Activated naive CD4-positive, alpha-beta T cell treated with anti-CD3 and anti-CD28 coated beads, Interleukin-2, amount 50 U/mL, for 72 hours (primary cell): ENCODE measurements at regions not wholly inside any gene's neighbourhood (a gene's known extent, or its start where the extent isn't known, plus 50 kb on each side); places are given as distances from the start of the nearest gene placed in this dataset.

ENCODE experiments used
- ATAC-seq, 2 donors: fragments of 150-1000 bp; cut with Tn5 transposase; 2 replicates each; pipeline ENCODE4 v1.10.0; 2021; ENCODE audit warnings: mild to moderate bottlenecking in 2 of 2, moderate library complexity in 2 of 2
- DNase-seq, 2 donors: peaks; one replicate each; pipeline ENCODE4 v3.0.0; 2021 to 2022; ENCODE audit warnings: low spot score in 2 of 2
- H3K27ac Mint-ChIP-seq, 2 donors: one replicate each; pipeline ENCODE4 v1.8.0; 2022; ENCODE audit warnings: mild to moderate bottlenecking in 2 of 2, mixed read lengths in 2 of 2
- H3K36me3 Mint-ChIP-seq, 2 donors: one replicate each; pipeline ENCODE4 v1.8.0; 2022; ENCODE audit warnings: mixed read lengths in 2 of 2
- H3K9me3 Mint-ChIP-seq, 2 donors: one replicate each; pipeline ENCODE4 v1.8.0; 2022; ENCODE audit warnings: mixed read lengths in 2 of 2

DNA sequence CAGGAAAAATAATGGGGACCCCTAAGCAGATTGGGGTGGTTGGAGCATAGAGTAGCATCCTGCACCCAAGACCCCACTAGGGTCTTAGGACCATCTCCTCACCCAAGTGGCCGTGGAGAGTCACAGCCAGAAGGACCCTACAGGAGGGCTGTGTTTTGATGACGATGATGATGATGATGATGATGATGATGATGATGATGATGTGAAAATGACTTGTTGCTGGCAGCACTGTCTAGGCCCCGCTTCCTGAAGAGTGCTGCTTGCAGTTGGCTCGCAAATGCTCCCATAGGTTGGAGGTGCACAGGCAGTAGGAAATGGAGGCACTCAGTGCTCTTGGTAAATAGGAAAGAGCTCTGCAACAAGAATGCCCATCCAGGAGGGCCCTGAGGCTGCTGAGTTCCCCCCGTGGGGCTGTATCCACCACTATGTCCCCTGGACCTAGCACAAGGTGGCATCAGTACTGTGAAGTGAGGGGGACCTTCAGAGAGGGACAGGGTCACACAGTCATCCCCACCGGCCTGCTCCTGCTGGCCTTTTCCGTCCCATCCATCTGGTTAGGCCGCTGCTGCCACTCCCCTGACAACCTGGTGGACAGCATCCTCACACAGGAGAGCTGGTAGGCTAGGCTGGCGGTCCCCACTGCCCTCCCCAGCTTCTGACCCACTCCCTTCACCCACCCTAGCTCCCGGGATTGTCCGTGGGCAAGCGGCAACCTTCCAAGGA lies 139.6 kb downstream of the FOXD2 start:
- no peak overlapping the region for H3K27ac Mint-ChIP-seq
- ATAC-seq (no peak), DNase-seq (no peak)
- no peaks in the 10 kb centered on the region for H3K9me3 Mint-ChIP-seq
- H3K36me3 Mint-ChIP-seq, result no peaks in the 10 kb centered on the region

GRCh38 chr1:47578026-47578720 lies 140.3 kb downstream of the FOXD2 start:
- Mint-ChIP-seq H3K36me3 (no peaks in the 10 kb centered on the region), H3K27ac (no peak overlapping the region), H3K9me3 (no peaks in the 10 kb centered on the region)
- ATAC-seq (no peak), DNase-seq (no peak)

DNA sequence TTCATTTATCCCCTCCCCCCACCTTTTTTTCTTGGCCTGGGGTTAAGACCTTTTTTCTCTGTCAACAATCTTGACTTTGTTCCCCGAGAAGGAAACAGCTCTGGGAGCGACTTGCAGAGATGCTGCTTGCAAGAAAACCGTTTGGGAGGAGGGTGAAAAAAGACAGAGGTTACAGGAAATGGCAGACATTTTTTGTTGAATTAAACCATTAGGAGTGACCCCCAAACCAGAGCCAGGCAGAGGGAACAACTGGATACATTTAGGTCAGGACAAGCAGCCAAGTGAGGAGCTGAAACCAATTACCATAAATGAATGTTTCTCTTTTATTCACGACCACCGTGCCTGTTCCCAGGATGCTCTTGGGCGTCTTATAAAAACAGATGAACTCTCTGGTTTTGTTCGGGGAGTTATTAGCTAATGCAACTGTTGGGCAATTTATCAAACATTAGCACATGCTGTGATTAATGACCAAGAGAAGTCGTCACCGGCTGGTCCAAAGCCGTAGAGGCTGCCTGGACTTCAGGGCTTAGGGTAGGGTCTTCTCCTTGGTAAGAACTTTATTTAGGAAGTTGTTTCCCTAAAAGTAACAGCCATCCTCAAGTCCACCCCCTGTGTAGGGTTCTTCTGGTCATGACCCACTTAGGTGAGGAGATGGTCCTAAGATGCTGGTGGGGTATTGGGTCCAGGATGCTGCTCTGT lies 141.0 kb downstream of the FOXD2 start:
- Mint-ChIP-seq H3K27ac (no peak overlapping the region), H3K9me3 (no peaks in the 10 kb centered on the region), H3K36me3 (no peaks in the 10 kb centered on the region)
- DNase-seq, result no peak
- ATAC-seq, result no peak

DNA sequence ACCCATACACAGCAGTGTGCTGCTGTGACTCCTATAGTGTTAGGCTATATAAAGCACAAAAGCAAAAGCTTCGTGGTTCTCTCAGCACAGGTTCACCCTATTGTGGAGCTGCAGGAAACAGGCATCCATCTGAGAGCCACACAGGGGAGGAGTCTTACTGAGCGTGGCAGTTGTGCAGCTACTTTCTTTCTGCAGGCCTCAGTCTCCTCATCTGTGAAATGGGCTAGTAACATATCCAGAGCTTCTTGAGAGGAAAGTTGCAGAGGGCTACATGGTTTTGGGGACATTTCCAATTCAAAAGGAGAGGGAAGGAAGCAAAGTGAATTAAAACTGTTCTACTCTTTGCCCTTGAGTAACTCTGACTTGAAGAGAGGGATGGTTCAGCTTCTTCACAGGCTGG lies 142.0 kb downstream of the FOXD2 start:
- DNase-seq (no peak), ATAC-seq (no peak)
- Mint-ChIP-seq H3K9me3 (no peaks in the 10 kb centered on the region), H3K36me3 (no peaks in the 10 kb centered on the region), H3K27ac (no peak overlapping the region)

- no peak for ATAC-seq
- DNase-seq, result no peak
- no peaks in the 10 kb centered on the region for H3K36me3 Mint-ChIP-seq
- peak overlapping the region in 1 of 2 donors; percentile 29 for H3K27ac Mint-ChIP-seq
- H3K9me3 Mint-ChIP-seq, result no peaks in the 10 kb centered on the region
Observed at GRCh38 chr1:47580451-47580995, 142.7 kb downstream of the FOXD2 start.

GRCh38 chr1:47582891-47583608 lies 145.2 kb downstream of the FOXD2 start:
- DNase-seq (no peak), ATAC-seq (peak; percentile 9 to 51)
- no peak overlapping the region for H3K27ac Mint-ChIP-seq
- no peaks in the 10 kb centered on the region for H3K36me3 Mint-ChIP-seq
- H3K9me3 Mint-ChIP-seq, result no peaks in the 10 kb centered on the region

DNA sequence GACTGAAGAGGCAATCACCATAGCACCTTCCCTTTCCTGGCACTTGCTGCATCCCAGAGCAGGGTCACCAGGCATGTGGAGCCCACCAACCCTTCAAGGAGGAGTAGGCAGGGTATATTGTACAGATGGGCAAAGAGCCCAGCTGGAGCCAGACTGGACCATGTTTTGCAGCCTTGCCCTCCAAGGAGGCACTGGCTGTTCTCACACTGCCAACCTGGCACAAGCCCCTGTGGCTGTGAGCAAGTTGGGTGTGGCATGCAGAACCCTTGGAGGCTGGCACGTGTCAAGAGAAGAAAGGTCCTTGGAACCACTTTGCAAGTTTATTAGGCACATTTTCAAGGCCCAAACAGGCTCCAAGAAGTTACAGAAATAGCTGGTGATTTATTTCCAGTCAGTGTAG lies 146.4 kb downstream of the FOXD2 start:
- ATAC-seq, result no peak
- no peaks in the 10 kb centered on the region for H3K9me3 Mint-ChIP-seq
- no peaks in the 10 kb centered on the region for H3K36me3 Mint-ChIP-seq
- no peak overlapping the region for H3K27ac Mint-ChIP-seq
- DNase-seq, result no peak

GRCh38 chr1:47585141-47585902 lies 147.5 kb downstream of the FOXD2 start:
- no peak overlapping the region for H3K27ac Mint-ChIP-seq
- ATAC-seq, result no peak
- no peak for DNase-seq
- no peaks in the 10 kb centered on the region for H3K36me3 Mint-ChIP-seq
- H3K9me3 Mint-ChIP-seq, result no peaks in the 10 kb centered on the region

- H3K36me3 Mint-ChIP-seq, result no peaks in the 10 kb centered on the region
- no peaks in the 10 kb centered on the region for H3K9me3 Mint-ChIP-seq
- no peak overlapping the region for H3K27ac Mint-ChIP-seq
- ATAC-seq (no peak), DNase-seq (no peak)
Observed at GRCh38 chr1:47587891-47588582, 150.2 kb downstream of the FOXD2 start.

DNA sequence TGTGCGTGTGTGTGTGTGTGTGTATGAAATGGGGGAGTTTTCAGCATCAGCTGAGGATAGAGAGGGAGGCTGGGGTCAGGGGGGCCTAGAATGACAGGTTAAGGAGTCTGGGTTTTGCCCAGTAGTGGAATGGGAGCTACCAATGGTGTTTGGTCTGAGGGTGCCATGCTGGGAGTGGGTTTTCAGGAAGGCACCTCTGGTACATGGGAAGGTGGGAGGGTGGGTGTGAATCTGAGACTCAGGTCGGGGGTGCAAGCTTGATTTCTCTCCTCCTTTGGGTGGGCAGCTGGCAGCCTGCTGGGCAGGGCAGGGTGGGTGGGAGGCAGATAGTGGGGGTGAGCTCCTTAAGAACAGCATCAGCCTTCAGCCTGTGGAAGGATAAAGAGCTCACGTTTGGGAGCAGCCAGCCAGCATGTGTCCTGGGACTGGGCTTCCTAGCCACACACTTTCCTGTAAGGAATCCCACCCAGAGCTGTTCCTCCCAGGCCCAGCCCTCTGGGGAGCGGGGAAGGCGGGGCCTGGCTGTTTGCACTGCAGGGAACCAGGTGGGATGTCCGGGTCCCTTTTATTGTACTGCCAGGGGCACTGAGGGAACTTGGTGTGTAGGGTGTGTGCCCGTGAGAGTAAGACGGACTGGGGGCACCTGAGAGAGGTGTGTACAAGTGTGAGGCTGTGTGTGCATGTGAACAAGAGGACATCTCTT lies 152.8 kb downstream of the FOXD2 start:
- no peak for DNase-seq
- ATAC-seq, result no peak
- no peaks in the 10 kb centered on the region for H3K9me3 Mint-ChIP-seq
- peaks cover 0 to 5% of the 10 kb centered on the region in 2 donors for H3K36me3 Mint-ChIP-seq
- H3K27ac Mint-ChIP-seq, result no peak overlapping the region

- no peaks in the 10 kb centered on the region for H3K9me3 Mint-ChIP-seq
- no peak for DNase-seq
- no peak for ATAC-seq
Observed at GRCh38 chr1:47591801-47592200, 154.0 kb downstream of the FOXD2 start.

GRCh38 chr1:47592296-47593012 lies 154.6 kb downstream of the FOXD2 start:
- H3K9me3 Mint-ChIP-seq, result no peaks in the 10 kb centered on the region
- H3K36me3 Mint-ChIP-seq, result peaks cover 0 to 5% of the 10 kb centered on the region in 2 donors
- no peak for ATAC-seq
- H3K27ac Mint-ChIP-seq, result no peak overlapping the region
- no peak for DNase-seq

More at GRCh38 chr1:47591801-47592200, 154.0 kb downstream of the FOXD2 start:
- H3K27ac Mint-ChIP-seq, result no peak overlapping the region
- H3K36me3 Mint-ChIP-seq, result peaks cover 0 to 5% of the 10 kb centered on the region in 2 donors

DNA sequence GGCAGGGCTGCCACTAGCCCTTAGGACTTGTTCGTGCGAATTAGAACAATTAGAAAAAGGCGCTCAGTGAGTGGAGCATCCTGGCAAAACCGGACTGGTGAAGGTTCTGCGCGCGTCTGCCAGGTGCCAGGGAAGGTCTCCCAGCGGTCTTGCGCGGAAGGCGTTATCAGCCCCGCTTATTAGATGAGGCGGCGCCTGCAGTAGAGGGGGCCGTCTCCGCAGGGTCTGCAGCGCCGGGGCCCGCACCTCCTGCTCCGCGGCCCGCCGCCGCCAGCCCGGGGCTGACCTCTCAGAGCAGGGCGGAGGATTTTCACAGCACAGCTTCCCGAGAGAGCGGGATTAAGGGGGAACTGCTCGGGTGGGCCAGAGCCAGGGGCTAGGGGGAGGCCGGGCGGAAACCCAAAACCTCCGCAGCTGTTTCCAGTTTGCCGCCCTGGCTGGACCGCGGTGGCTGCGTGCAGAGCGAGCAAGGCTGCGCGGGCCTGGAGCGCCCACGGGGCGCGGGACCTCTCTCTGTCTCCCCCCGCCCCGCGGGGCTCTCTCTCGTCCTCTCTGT lies 155.2 kb downstream of the FOXD2 start:
- Mint-ChIP-seq H3K36me3 (peaks cover 0 to 5% of the 10 kb centered on the region in 2 donors), H3K9me3 (no peaks in the 10 kb centered on the region), H3K27ac (no peak overlapping the region)
- DNase-seq, result no peak
- no peak for ATAC-seq

DNA sequence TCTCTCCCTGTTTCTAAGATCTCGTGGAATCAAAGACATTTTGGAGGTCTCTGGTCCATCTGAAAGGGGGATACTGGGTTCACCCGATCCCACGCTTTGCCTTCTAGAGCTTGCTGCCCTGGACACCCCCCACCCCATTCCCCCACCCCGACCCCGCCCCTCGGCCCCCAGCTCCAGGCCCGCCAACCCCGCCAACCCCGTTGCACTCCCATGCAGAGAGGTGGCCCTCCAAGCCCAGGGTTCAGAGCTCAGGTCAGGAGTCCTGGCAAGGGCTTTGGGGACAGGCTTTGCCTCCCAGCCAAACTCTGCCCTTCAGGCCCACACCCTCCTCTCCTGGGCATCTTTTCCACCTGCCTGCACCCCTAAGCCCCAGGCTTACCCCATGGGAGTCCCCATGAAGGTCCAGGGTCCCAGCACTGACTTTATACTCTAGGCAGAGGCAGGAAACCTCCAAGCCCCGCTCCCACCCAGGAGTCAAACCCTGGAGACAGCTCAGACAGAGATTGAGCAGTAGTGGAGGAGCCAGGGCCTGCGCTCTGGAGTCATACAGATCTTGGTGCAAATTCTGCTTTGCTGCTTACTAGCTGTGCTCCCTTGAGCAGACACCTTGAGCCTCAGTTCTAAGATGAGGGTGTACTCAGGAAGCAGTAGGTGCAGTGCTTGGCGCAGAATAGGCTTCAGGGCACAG lies 155.9 kb downstream of the FOXD2 start:
- ATAC-seq, result no peak
- Mint-ChIP-seq H3K36me3 (peaks cover 0 to 5% of the 10 kb centered on the region in 2 donors), H3K27ac (peak overlapping the region in 1 of 2 donors; percentile 7), H3K9me3 (no peaks in the 10 kb centered on the region)
- DNase-seq, result no peak
